Neural cell (in vitro differentiated cells): ENCODE measurements at regions not wholly inside any gene's neighbourhood (a gene's known extent, or its start where the extent isn't known, plus 50 kb on each side); places are given as distances from the start of the nearest gene placed in this dataset.

Source experiments
- H2AFZ ChIP-seq: fragments of 200-600, 300-800 bp; sonication (generic), shearing (Covaris generic); 2 replicates; pipeline ENCODE4 v1.6.0; 2014; ENCODE audit warnings: low read depth, mild to moderate bottlenecking, antibody characterized with exemption, low read length, moderate library complexity
- H3F3A ChIP-seq: fragments of 200-600 bp; shearing (Covaris generic); 2 replicates; pipeline ENCODE4 v1.6.1; 2016; ENCODE audit warnings: mild to moderate bottlenecking, moderate library complexity, mixed read lengths, antibody characterized with exemption, low read length; ENCODE audit not compliant: insufficient read depth, poor library complexity, severe bottlenecking
- H3K27ac ChIP-seq: fragments of 200-600, 300-800 bp; sonication (generic), shearing (Covaris generic); 2 replicates; pipeline ENCODE4 v1.5.1; 2014; ENCODE audit warnings: mild to moderate bottlenecking, low read length, moderate library complexity
- H3K27me3 ChIP-seq: fragments of 300-800, 200-600 bp; sonication (generic), shearing (Covaris generic); 2 replicates; pipeline ENCODE4 v1.6.0; 2014; ENCODE audit warnings: mild to moderate bottlenecking, low read depth, low read length, moderate library complexity; ENCODE audit not compliant: insufficient read depth
- H3K36me3 ChIP-seq: fragments of 300-800, 200-600 bp; sonication (generic), shearing (Covaris generic); 2 replicates; pipeline ENCODE4 v1.5.1; 2014; ENCODE audit warnings: mild to moderate bottlenecking, antibody characterized with exemption, low read length, moderate library complexity; ENCODE audit not compliant: insufficient read depth
- H3K4me2 ChIP-seq: fragments of 300-800, 200-600 bp; sonication (generic), shearing (Covaris generic); 2 replicates; pipeline ENCODE4 v1.6.0; 2014; ENCODE audit warnings: mild to moderate bottlenecking, low read length
- H3K4me3 ChIP-seq: fragments of 300-800, 200-600 bp; sonication (generic), shearing (Covaris generic); 2 replicates; pipeline ENCODE4 v1.5.1; 2014; ENCODE audit warnings: mild to moderate bottlenecking, low read length, moderate library complexity
- H3K79me2 ChIP-seq: fragments of 200-600 bp; shearing (Covaris generic); replicated peaks from 2 replicates; pipeline ENCODE4 v1.6.0; 2014; ENCODE audit warnings: mild to moderate bottlenecking, low read length, moderate library complexity; ENCODE audit not compliant: insufficient read depth
- H3K9ac ChIP-seq: fragments of 300-800, 200-600 bp; sonication (generic), shearing (Covaris generic); 2 replicates; pipeline ENCODE4 v1.6.1; 2016; ENCODE audit warnings: mild to moderate bottlenecking, low read length, mixed read lengths
- H3K9me2 ChIP-seq: fragments of 200-600 bp; shearing (Covaris generic); 2 replicates; pipeline ENCODE4 v1.6.1; 2016; ENCODE audit warnings: mild to moderate bottlenecking, low read length, mixed read lengths; ENCODE audit not compliant: insufficient read depth
- H3K9me3 ChIP-seq: fragments of 200-600, 300-800 bp; sonication (generic), shearing (Covaris generic); 2 replicates; pipeline ENCODE4 v1.6.1; 2016; ENCODE audit warnings: mild to moderate bottlenecking, mixed run types, low read length, moderate library complexity, mixed read lengths
- H4K20me1 ChIP-seq: fragments of 200-600 bp; shearing (Covaris generic); 2 replicates; pipeline ENCODE4 v1.6.1; 2016; ENCODE audit warnings: mild to moderate bottlenecking, mixed run types; ENCODE audit not compliant: insufficient read depth
- CTCF ChIP-seq: fragments of 450-650 bp; IDR thresholded peaks from 2 replicates; pipeline ENCODE4 v1.5.1; 2014; ENCODE audit warnings: antibody characterized with exemption, mild to moderate bottlenecking, moderate library complexity; ENCODE audit not compliant: poor library complexity, severe bottlenecking
- EP300 ChIP-seq: fragments of 450-650 bp; conservative IDR thresholded peaks from 2 replicates; pipeline ENCODE4 v1.6.1; 2014; ENCODE audit warnings: antibody characterized with exemption, mild to moderate bottlenecking, moderate library complexity; ENCODE audit not compliant: poor library complexity, severe bottlenecking
- EZH2 ChIP-seq: fragments of 200-600, 300-800 bp; shearing (Covaris generic), sonication (generic); IDR thresholded peaks from 2 replicates; pipeline ENCODE4 v1.6.1; 2014; ENCODE audit warnings: antibody characterized with exemption, low read length, borderline replicate concordance, mild to moderate bottlenecking; ENCODE audit not compliant: insufficient read depth, poor library complexity, severe bottlenecking
- MXI1 ChIP-seq: fragments of 450-650 bp; conservative IDR thresholded peaks from 2 replicates; pipeline ENCODE4 v1.6.1; 2014; ENCODE audit warnings: antibody characterized with exemption, mild to moderate bottlenecking; ENCODE audit not compliant: poor library complexity, severe bottlenecking
- POLR2AphosphoS5 ChIP-seq: IDR thresholded peaks from 2 replicates; pipeline ENCODE4 v1.6.1; 2012
- RAD21 ChIP-seq: fragments of 450-650 bp; conservative IDR thresholded peaks from 2 replicates; pipeline ENCODE4 v1.6.1; 2014; ENCODE audit warnings: antibody characterized with exemption, mild to moderate bottlenecking, moderate library complexity
- REST ChIP-seq: IDR thresholded peaks from 2 replicates; pipeline ENCODE4 v1.6.1; 2012; ENCODE audit warnings: borderline replicate concordance
- SMC3 ChIP-seq: fragments of 450-650 bp; conservative IDR thresholded peaks from 2 replicates; pipeline ENCODE4 v1.6.1; 2014; ENCODE audit warnings: antibody characterized with exemption, mild to moderate bottlenecking, moderate library complexity; ENCODE audit not compliant: poor library complexity
- TAF1 ChIP-seq: IDR thresholded peaks from 2 replicates; pipeline ENCODE4 v1.6.1; 2012; ENCODE audit warnings: low read depth

- Histone ChIP-seq H3K9me2 (no peaks in the 10 kb centered on the region), H3K36me3 (no peaks in the 10 kb centered on the region), H4K20me1 (no peaks in the 10 kb centered on the region), H3K27ac (no peak overlapping the region), H3K9ac (no peak overlapping the region), H3K4me3 (no peak overlapping the region), H2AFZ (no peak overlapping the region), H3F3A (no peaks in the 10 kb centered on the region), H3K79me2 (no peaks in the 10 kb centered on the region), H3K9me3 (no peaks in the 10 kb centered on the region), H3K27me3 (no peaks in the 10 kb centered on the region), H3K4me2 (no peak overlapping the region)
- no peak for TF ChIP-seq EZH2
- no peak for TF ChIP-seq TAF1
- no peak for TF ChIP-seq MXI1
- no peak for TF ChIP-seq REST
- no peak for TF ChIP-seq RAD21
- TF ChIP-seq EP300: no peak
- no peak for TF ChIP-seq SMC3
- TF ChIP-seq POLR2AphosphoS5: no peak
- TF ChIP-seq CTCF: no peak
Observed at GRCh38 chr18:51278045-51278649, 80.7 kb upstream of the MEX3C start.

GRCh38 chr18:51279367-51279984 is 82.0 kb upstream of the MEX3C start:
- no peaks in the 10 kb centered on the region for H3K36me3 ChIP-seq
- H3K79me2 ChIP-seq: no peaks in the 10 kb centered on the region
- H3K9ac ChIP-seq: no peak overlapping the region

More at GRCh38 chr18:51279367-51279984, 82.0 kb upstream of the MEX3C start:
- no peak overlapping the region for H3K27ac ChIP-seq
- TF ChIP-seq POLR2AphosphoS5 (no peak), SMC3 (no peak), REST (no peak), EP300 (no peak), EZH2 (no peak), CTCF (no peak), MXI1 (no peak), RAD21 (no peak), TAF1 (no peak)
- H3K9me2 ChIP-seq: no peaks in the 10 kb centered on the region
- H3K4me3 ChIP-seq: no peak overlapping the region
- no peaks in the 10 kb centered on the region for H3K27me3 ChIP-seq
- H3K9me3 ChIP-seq: no peaks in the 10 kb centered on the region
- H3F3A ChIP-seq: no peaks in the 10 kb centered on the region
- no peak overlapping the region for H3K4me2 ChIP-seq
- H4K20me1 ChIP-seq: no peaks in the 10 kb centered on the region
- H2AFZ ChIP-seq: no peak overlapping the region
